HG02943 (cell line): ENCODE measurements at regions not wholly inside any gene's neighbourhood (a gene's known extent, or its start where the extent isn't known, plus 50 kb on each side); places are given as distances from the start of the nearest gene placed in this dataset.
"Not testable (repeated sequence)": the region's sequence is repeated elsewhere in the genome, so short reads cannot be mapped to it uniquely, and the experiment has no call there.

ENCODE experiments used
- ATAC-seq: cut with Tn5 transposase; IDR thresholded peaks from one replicate; pipeline ENCODE4 v1.9.1; 2021; ENCODE audit warnings: mild to moderate bottlenecking, low read depth, moderate library complexity; ENCODE audit not compliant: unreplicated experiment

DNA sequence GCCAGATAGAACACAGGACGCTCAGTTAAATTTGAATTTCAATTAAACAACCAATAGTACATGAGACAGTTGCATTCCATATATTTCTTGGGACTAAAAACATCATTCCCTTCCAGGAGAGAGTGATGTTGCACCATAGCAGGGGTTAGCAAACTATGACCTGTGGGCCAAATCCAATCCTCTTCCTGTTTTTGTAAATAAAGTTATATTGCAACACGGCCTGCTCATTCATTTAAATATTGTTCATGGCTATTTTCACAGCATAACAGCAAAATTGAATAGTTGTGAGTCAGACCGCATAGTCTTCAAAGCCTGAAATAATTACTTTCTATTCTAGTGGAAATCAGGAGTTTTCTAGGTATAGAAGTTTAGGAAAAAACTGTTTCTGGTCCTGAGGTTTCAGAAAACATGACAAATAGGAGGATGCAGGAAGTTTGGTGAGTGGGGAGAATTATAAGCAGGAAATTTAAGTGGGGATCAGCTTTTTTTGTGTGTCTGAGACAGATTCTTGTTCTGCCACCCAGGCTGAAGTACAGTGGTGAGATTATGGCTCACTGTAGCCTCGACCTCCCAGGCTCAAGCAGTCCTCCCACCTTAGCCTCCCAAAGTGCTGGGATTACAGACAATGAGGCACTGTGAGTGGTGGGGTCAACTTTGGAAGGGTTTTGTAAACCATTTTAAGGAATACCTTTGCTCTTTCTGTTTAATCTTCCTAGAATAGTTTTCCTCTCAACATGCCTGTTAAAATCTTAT, 131.5 kb downstream of the SOCS6 start:
- ATAC-seq: no peak

DNA sequence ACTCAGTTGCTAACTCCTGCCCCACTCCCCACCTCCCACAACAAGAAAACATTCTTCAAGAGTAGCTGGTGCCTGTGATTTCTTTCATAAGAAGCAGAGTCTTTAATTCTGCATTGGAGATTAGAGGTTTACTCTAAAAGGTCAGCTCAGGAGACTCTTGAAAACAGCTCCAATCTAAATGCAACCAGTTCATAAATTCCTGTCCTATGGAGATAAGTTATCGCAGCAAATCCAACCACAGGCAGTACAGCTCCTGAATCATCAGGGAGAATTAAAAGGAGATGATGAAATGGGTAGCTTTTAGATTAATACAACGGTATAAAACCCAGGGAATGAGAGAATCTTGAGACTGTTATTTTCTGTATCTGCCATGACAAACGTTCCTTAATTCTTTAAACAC, 130.7 kb downstream of the SOCS6 start:
- ATAC-seq: no peak

DNA sequence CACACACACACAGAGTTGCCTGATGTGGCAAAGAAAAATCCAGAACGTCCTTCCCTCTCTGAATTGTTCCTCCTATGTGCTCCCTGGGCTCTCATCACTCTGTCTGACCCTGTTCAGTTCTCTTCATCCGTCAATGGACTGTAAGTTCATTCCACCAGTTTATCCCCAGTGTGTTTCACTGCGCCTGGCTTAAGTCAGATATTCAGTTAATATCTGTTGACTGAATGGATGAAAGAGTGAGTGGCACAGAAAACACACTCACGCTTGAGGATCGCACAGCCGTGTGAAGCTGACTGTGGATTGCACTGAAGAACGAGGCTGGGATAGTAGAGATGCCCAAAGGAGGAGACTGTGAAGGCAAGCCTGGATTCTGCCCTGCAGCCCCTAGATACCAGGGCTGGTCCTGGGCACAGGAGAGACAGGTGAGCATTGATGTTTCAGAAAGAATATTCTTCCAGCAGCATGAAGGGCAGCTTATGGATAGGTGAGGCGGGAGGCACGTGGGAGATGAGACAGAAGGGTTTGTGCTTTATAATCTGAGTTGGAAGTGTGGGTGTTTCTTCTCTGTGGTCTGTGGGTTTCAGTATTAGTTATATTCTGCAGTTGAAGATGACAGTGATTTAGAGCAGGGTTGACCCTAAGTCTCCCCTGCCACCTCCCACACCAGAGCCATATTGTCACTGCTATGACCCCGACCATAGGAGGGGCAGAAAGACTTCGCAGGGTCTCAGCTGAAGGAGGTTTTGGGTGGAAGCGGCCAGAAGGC, 129.9 kb downstream of the SOCS6 start:
- ATAC-seq: peak; percentile 97

DNA sequence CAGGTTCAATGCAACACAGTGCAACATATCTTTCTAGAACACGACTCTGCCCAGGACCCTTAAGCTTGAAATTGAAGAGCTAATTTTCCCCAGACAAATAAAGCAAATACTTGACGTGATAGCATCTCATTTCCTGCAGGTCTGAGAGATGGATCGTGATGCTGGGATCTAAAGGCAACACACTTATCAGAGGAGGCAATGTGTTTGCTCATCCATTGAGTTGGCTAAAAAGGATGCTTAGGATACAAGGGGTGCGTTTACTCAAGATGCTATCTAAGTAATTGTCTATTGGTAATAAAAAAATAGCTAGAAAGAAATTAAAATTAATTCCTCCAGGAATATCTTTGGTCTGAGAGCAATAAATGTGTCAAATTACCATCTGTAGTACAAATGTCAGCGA, 129.0 kb downstream of the SOCS6 start:
- ATAC-seq: no peak

DNA sequence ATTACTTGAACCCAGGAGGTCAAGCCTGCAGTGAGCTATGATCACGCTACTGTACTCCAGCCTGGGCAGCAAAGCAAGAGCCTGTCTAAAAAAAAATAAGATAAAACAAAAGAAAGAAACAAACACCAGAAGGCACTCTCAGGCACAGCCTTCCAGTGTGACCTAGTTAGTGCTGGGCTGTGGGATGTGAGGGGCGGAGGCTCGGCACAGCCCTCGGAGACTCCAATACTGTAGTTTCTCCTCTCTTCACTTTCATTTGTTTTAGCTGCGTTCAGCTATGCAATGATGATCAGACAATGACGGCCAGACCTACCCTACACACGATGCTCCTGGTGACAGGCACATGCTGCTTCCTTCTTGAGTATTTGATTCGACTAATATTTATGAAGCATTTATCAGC, 127.7 kb downstream of the SOCS6 start:
- no peak for ATAC-seq

DNA sequence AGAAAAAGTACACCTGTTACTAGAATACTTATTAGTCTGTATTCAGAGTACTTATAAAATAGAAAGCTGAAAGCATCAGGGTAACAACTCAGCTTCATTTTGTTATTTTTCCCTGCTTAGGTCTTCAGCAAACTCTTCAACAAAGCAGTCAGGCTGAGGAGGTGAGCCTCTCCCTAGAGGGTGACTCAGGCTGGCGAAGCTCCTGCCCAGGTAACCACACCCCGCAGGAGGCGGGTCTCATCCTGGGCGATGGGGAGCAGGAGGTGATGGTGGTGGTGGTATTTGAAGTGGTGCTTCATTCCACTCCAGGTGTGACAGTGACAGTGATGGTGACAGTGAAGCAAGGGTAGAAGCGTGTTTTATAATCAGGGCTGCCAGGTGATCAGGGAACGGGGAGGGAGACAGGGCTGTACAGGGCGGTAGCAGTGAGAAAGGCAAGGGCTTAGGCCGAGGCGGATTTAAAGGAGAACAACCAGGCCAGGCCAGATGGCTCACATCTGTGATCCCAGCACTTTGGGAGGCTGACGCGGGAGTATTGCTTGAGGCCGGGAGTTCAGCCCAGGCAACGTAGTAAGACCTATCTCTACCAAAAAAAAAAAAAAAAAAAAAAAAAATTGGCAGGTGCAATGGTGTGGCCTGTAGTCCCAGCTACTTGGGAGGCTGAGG, 127.1 kb downstream of the SOCS6 start:
- ATAC-seq: no peak

DNA sequence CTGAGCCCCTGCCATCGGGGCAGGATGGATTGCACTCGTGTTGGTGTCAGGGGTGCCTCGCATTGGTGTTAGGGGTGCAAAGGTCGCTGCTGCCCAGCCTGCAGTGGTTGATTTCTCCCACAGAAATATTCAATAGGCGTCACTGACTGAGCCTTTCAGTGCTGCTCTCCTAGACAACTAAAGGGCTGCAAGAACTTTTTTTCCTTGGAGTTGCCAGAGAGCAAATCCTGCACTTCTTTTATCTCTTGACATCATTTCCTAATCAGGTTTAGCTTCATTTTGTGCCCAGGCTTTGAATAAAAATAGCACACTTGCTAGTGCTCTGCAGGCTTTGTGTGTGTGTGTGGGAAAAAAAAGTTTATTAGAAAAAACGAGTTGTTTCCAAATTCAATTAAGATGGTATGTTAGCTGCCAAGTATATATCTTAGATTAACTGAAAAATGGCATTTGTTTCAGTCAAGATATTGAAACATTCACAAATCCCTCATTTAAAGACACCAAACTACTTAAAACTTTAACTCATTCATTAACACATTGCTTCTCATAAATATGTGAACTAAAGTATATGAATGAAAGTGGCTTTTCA, 125.6 kb downstream of the SOCS6 start:
- no peak for ATAC-seq

DNA sequence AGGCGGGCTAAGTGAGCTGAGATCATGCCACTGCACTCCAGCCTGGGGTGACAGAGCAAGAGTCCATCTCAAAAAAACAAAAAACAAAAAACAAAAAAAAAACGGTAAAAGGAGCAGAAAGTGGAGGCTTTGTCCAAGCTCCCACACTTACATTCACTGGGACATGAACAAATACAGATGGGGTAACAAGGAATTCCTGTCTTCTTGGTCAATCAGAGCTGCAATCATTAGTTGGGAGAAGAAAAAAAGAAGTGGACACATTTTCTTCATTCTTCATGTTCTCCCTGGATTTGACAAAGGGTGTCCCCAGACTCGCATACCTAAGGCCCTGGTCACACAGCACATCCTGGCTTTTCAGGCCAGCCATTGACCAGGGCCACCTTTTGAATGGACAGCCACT, 124.6 kb downstream of the SOCS6 start:
- ATAC-seq: no peak

DNA sequence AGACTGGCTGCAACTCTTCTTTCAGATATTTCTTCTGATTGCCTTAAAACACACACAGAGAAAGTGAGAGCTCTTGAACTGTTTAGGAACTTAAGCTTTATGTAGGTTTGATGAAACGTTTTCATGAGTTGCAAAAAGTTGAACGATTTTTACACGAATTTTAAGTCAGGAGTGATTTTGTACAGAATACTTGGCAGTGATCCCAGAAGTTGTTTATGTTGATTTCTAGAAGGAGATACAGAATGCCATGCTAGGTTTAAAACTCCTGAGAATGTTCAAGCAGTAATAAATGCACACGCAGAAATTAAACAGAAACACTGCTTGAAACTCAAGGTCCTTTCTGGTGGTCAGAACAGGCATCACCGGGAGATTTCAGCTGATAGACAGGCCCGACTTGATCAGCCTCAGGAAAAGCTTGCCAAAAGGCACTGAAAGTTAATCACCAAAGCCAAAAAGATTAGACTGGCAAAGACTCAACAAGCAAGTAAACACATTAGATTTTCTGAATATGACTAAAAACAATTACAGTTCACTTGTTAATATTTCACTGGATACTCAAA, 123.1 kb downstream of the SOCS6 start:
- no peak for ATAC-seq

DNA sequence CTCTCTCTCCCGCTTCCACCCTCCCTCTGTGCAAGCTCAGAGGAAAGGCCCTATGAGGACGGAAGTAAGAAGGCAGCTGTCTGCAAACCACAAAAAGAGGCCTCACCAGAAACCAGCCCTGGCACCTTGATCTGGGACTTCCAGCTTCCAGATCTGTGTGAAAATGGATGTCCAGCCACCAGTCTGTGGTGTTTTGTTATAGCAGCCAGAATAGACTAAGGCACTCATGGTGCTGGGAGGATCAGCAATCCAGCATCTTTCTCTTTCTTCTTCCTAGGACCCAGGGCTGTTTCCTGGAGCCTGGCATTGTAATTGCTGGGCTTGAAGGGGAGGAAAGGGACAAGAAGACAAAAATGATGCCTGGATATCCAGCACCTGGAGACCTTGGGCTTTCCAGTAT, 122.5 kb downstream of the SOCS6 start:
- ATAC-seq: no peak

DNA sequence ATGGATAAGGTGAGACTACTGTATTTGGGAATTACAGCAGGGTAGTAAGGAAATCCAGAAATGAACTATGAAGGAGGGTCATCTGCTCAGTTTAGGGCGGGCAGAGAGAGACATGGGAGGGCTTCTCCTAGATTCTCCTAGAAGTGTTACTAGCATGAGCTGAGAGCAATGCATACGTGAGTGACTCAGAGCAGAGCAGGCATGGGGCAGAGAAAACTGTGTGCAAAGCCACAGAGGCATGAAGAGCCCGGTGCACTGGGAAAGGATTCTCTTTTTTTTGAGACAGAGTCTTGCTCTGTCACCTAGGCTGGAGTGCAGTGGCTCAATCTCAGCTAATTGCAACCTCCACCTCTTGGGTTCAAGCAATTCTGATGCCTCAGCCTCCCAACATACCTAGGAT, 116.2 kb downstream of the SOCS6 start:
- ATAC-seq: no peak

DNA sequence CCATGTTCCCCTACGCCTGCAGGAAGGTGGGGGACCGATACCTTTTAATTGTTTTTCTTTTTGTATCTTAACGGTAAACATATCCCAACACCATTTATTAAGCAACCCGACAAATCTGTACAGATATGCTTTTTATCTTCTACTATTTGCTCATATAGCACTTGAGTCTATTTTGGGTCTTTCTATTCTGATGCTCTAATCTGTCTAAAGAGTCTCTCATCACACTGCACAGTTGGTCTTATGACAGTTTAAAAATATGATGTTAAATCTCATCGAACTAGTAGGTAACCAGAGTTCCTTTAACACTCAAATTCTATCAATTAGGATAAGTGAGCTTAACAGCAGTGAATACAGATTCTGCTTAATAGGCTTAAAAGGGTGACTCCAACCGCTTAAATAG, 111.6 kb downstream of the SOCS6 start:
- ATAC-seq: no peak

DNA sequence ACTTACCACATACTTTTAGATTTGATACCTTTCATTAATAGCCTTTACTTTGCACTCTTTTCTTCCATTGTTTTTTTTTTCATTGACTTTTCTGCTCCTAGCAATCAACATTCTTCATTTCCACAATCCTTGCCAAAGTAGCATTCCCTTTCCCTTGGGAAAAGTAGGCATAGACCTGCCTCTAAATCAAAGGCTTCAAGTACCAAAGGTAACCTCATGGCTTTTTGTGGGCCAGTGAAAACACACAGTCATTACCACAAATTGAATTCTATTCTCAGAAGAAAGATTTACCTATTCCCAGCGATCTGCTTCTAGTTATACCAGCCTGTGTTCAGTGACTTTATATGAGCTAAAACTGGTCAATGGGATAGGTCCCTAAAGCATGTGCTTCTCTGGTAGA, 109.2 kb downstream of the SOCS6 start:
- ATAC-seq: no peak

DNA sequence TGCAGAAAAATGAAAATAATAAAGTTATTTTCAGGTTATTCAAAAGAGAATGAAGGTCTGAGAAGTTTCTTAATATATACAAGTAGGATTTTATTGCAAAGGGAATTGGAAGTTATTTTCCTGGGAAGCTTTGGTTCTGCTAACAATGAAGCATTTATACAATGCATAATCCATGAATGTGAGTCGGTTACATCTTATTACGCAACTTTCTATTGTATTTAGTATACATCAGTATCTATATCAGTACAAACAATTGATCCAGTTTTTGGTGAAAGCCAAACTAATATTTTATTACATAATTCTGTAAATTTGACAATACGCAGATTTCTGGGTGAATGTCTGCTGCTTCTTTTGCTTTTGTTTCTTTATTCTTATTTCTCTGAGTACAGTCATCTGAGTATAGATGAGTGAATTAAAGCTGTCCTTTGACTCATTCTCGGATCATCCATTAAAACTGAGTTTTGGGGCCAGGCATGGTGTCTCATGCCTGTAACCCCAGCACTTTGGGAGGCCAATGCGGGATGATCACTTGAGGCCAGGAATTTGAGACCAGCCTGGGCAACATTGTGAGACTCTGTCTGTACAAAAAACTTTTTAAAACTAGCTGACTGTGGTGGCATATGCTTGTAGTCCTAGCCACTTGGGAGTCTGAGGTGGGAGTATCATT, 108.5 kb downstream of the SOCS6 start:
- ATAC-seq: no peak

DNA sequence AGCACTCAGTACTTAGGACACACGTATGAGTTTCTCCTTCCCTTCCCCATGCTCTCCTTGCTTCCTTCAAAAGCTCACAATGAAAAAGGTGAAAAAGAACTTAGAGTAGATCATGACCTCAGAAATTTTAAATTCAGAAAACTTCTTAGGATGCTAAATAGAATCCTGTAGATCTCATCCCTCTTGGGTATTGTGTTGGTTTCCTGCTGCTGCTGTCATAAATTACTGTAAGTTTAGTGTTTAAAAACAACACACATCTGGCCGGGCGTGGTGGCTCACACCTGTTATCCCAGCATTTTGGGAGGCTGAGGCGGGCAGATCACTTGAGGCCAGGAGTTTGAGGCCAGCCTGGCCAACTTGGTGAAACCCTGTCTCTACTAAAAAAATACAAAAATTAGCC, 106.9 kb downstream of the SOCS6 start:
- ATAC-seq: not testable (repeated sequence)

DNA sequence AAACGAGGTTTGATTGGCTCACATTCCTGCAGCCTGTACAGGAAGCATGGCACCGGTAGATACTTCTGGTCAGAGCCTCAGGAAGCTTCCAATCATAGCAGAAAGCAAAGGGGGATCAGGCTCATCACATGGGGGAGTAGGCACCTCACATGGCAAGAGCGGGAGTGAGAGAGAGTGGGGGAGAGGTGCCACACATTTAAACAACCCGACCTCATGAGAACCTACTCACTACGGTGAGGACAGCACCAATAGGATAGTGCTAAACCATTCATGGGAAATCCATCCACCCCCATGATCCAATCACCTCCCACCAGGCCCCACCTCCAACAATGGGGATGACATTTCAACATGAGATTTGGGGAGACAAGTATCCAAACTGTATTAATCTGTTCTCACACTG, 105.8 kb downstream of the SOCS6 start:
- no peak for ATAC-seq

DNA sequence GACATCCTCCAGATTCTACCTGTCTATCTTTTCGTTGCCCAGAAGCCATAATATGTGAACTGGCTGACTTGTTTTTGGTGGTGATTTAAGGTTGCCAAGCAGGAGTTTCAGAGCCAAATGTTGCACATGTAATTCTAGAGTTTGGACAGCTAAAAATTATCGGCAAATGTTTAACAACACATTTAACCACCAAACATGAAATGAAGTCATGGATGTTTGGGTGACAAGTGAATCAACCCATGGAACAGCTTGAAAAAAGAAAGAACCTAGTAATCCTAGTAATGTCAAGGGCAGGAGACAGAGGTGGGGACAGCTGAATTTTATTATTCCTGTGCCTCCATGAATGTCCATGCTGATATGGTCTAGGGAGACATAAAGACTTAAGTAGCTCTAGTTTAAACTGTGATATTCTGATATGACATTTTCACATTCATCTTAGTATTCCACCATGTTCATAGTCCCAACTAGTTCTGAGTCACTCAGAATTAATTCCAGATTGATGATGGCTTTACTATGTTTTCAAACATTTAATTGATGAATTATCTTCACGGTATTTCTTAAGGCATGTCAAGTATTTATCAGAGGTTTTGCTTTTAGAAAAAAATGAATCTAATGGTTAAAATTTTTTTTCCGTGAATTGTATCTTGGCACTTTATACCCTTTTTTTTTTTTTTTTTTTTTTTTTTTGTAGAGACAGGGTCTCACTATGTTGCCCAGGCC, 101.7 kb downstream of the SOCS6 start:
- ATAC-seq: no peak

DNA sequence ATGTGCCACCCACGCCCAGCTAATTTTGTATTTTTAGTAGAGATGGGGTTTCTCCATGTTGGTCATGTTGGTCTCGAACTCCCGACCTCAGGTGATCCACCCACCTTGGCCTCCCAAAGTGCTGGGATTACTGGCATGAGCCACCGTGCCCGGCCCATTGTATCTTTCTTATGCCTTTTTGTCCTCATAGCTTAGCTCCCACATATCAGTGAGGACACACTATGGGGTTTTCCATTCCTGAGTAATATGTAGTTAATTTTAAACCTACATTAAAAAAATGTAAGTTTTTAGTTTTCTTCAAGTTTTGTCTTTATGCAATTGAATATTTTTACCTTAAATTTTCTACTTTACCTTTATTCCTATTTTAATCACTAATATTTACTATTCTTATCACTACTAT, 100.2 kb downstream of the SOCS6 start:
- not testable (repeated sequence) for ATAC-seq

DNA sequence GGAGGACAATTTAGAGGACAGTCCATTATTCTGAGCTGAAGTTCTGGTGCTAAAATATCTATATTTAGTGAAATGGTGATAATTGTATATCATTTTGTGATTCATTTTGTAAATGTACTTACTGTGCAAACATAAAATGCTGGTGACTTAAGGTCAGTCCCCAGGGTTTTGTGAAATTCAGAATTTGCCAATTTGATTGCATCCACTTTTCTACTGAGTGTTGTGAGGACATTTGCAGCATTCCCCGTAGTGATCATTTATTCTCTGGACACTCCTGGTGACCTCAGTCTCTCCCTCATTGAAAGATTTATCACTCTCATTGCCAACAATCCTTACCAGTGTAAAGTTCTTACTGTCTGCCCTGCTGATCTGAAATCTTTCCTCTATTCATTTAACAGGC, 98.2 kb downstream of the SOCS6 start:
- no peak for ATAC-seq

DNA sequence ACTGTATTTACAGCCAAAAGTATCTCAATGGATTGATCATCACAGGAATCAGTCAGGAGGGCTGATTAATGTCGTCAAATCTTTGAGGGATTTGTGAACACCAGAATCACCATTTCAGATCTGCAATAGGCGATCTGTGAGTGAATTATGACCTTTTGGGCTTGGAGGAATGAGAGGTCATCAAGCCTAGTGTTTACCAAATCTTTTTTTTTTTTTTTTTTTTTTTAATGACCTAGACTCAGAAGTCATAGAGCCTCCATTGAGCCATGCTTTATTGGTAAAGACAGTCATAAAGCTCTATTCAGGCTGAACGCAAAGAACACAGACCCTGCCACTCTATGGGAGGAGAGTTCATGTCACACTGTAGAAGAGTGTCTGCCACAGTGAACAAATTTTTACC, 97.7 kb downstream of the SOCS6 start:
- ATAC-seq: no peak
